HG02970 (cell line): ENCODE measurements at regions not wholly inside any gene's neighbourhood (a gene's known extent, or its start where the extent isn't known, plus 50 kb on each side); places are given as distances from the start of the nearest gene placed in this dataset.
"Not testable (repeated sequence)": the region's sequence is repeated elsewhere in the genome, so short reads cannot be mapped to it uniquely, and the experiment has no call there.

Experiments used
- ATAC-seq: cut with Tn5 transposase; IDR thresholded peaks from one replicate; pipeline ENCODE4 v1.9.1; 2021; ENCODE audit warnings: mild to moderate bottlenecking, moderate library complexity, moderate number of reproducible peaks; ENCODE audit not compliant: unreplicated experiment, low FRiP score

DNA sequence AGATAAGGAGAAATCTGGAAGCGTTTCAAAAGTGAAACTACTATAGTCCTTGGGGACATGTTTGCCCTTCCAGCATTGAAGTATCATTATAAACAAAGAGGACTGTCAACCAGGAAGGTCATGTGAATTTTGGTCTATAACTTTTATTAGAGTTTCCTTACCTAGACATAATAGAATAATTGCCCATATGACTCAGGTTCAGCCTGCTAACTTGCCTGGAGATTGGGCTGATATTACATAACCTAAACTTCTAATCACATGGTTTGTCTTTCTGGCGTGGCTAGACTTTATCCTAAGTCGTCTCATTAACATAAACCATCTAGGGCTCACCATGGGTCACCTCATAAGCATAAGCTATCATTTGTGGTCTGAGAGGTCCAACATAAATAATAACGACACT, 775.9 kb downstream of the CENPC start:
- ATAC-seq: no peak

DNA sequence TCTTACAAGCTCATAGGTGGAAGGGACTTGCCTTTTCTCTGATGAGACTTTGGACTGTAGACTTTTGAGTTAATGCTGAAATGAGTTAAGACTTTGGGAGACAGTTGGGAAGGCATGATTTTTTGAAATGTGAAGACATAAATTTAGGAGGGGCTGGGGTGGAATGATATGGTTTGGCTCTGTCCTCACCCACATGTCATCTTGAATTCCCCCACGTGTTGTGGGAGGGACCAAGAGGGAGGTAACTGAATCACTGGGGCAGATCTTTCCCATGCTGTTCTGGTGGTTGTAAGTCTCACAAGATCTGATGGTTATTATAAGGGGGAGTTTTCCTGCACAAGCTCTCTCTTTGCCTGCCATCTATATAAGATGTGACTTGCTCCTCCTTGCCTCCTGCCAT, 777.9 kb downstream of the CENPC start:
- ATAC-seq: no peak

- no peak for ATAC-seq
Observed at GRCh38 chr4:66766557-66766956, 778.7 kb downstream of the CENPC start.

DNA sequence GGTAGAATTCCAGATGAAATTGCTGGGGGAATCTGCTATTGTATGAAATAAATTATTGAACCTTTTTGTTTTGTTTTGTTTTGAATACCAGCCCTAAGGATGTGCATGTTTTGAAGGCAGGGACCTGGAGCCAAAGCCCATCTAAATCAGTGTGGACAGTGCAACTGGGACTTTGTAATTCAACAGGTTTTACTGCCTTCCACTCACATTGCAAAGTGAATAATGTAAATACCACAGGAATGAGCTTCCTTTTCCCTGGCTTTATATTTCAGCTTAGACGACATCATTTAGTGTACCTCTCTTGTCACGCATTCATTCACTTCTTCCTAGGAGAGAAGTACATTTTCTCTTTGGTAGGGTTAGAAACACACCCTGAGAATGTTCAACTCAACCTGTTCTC, 795.0 kb downstream of the CENPC start:
- no peak for ATAC-seq

GRCh38 chr4:66746918-66747317, 798.4 kb downstream of the CENPC start:
- not testable (repeated sequence) for ATAC-seq

DNA sequence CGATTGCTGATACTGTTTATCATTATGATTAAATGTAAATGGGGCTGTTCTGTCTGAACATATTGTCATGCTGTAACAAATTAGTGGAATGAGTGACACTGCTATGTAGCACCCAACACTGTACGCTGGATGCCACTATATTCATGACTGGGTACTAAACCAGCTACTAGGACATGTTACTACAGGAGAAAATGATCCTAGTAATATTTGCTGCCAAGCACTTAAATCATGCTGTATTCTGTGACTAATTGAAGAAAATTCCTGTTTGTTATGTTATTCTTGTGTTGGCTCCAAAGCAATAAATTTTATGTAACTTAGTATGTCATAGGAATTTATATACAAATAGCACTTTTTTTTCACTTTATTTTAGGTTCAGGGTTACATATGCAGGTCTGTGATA, 804.2 kb downstream of the CENPC start:
- no peak for ATAC-seq

- ATAC-seq: no peak
Observed at GRCh38 chr4:66736606-66737005, 808.7 kb downstream of the CENPC start.

- no peak for ATAC-seq
Observed at GRCh38 chr4:66728280-66728679, 817.0 kb downstream of the CENPC start.

- ATAC-seq: not testable (repeated sequence)
Observed at GRCh38 chr4:66712301-66712921, 832.9 kb downstream of the CENPC start.

DNA sequence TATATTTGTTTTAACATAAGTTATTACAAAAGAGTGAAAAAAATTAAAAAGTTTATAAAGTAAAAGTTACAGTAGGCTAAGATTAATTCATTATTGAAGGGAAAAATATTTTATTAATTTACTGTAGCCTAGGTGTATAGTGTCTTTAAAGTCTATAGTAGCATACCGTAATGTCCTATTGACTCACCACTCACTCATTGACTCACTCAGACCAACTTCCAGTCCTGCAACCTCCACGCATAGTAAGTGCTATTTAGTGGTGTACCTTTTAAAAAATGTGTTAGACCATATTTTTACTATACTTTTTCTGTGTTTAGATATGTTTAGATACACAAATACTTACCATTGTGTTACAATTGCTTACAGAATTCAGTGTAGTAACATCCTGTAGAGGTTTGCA, 841.1 kb downstream of the CENPC start:
- no peak for ATAC-seq

GRCh38 chr4:66694739-66695138, 850.6 kb downstream of the CENPC start:
- ATAC-seq: no peak

DNA sequence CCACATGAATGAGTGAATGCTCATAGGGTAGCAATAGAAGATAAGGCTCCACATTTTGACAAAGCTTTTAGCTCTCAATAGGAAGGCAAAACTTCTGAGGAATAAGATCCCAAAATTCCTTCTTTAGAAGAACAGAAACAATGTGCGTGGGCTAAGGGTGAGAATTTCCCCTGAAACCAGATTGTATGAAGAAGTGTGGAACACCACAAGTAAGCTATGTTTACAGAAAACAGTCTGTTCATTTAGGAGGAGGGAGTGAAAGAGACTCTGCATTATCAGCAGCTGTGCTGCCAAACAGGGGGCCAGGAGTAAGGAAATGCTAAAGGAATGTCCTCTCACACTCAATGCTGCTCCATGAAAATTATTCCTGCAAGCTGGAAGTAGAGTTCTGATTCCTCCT, 851.6 kb downstream of the CENPC start:
- ATAC-seq: no peak

GRCh38 chr4:66691101-66691500, 854.2 kb downstream of the CENPC start:
- ATAC-seq: no peak

GRCh38 chr4:66688674-66689073, 856.6 kb downstream of the CENPC start:
- no peak for ATAC-seq

GRCh38 chr4:66687459-66687858, 857.8 kb downstream of the CENPC start:
- no peak for ATAC-seq

DNA sequence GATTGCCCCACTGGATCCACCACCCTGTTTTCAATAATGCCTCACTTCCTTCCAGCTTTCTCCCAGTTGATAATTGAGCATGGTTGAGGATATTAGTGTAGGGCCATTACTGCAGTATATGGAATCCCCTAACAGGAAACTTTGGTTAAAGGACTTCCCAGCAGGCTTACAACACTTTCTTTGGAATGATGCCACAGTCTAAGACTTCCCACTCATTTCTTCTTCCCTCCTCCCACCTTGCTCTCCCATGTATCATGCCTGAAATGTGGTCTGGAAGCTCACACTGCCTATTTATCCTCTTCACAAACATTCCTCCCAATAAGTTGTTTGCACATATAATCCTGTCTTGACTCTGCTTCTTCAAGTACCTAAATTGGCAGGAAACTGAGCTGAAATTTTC, 863.3 kb downstream of the CENPC start:
- no peak for ATAC-seq

GRCh38 chr4:66667249-66667648, 878.1 kb downstream of the CENPC start:
- no peak for ATAC-seq

GRCh38 chr4:66662620-66663019, 882.7 kb downstream of the CENPC start:
- no peak for ATAC-seq

DNA sequence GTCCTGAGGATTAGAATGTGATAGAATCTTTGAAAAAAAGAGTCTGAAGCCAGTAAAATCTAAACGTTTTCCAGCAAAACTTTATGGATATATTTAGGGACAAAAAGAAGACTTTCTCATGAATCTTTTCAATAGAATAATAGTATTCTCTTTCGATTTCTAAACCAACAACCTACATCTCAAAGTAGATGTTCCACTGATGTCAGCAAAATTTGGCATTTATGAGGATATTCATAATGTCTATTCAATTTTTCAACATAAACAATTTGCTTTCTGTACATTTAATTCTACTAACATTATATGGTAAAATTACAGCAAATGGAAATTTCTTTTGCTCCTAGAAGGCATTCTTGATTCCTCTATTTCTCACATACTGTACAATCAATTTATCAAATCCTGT, 886.5 kb downstream of the CENPC start:
- no peak for ATAC-seq

- ATAC-seq: no peak
Observed at GRCh38 chr4:66655505-66655904, 889.8 kb downstream of the CENPC start.

DNA sequence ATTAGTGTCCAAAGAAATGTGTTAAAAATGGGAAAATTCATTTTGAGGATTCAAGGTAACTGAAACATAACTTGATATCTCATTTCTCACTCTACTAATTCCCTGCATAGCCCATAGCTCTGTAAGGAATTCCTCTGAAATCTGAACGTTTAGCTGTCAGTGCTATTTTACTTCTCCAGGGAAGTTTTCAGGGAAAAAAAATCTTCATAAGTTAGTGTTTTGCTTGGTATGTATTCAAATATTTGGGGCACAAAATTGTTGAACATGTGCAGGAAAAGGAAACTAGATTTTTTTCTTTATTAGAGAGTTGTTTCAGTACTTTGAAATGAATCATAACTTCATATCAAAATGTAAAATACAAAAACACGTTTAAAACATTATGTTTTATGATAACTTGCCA, 891.4 kb downstream of the CENPC start:
- ATAC-seq: no peak

- no peak for ATAC-seq
Observed at GRCh38 chr4:66649236-66649635, 896.1 kb downstream of the CENPC start.

- ATAC-seq: no peak
Observed at GRCh38 chr4:66647926-66648325, 897.4 kb downstream of the CENPC start.
